Lung (tissue), 11 donors: ENCODE measurements at regions not wholly inside any gene's neighbourhood (a gene's known extent, or its start where the extent isn't known, plus 50 kb on each side); places are given as distances from the start of the nearest gene placed in this dataset.
"Not testable (repeated sequence)": the region's sequence is repeated elsewhere in the genome, so short reads cannot be mapped to it uniquely, and the experiment has no call there.

Experiments used
- ATAC-seq: fragments of 200-7000 bp; cut with Tn5 transposase; one replicate; pipeline ENCODE4 v1.9.1; 2020; ENCODE audit warnings: moderate number of reproducible peaks; ENCODE audit not compliant: insufficient read depth, low FRiP score
- DNase-seq, 3 donors: peaks; one replicate each; pipeline ENCODE4 v3.0.0-alpha.2; 2013 to 2017
- H3K27ac ChIP-seq, 2 donors: one replicate each; pipeline ENCODE4 v1.5.1; 2013; ENCODE audit warnings: mild to moderate bottlenecking in 2 of 2, moderate library complexity in 2 of 2, control low read depth in 1 of 2, inconsistent platforms in 1 of 2, low read depth in 1 of 2, low read length in 1 of 2
- H3K27me3 ChIP-seq, 3 donors: one replicate each; pipeline ENCODE4 v1.5.1; 2013; ENCODE audit warnings: low read length in 2 of 3; ENCODE audit not compliant: control insufficient read depth in 3 of 3, insufficient read depth in 3 of 3
- H3K36me3 ChIP-seq, 4 donors: one replicate each; pipeline ENCODE4 v1.5.1; 2013; ENCODE audit warnings: low read length in 4 of 4, mild to moderate bottlenecking in 1 of 4, moderate library complexity in 1 of 4; ENCODE audit not compliant: control insufficient read depth in 4 of 4, insufficient read depth in 4 of 4
- H3K4me1 ChIP-seq, 5 donors: one replicate each; pipeline ENCODE4 v1.5.1; 2013; ENCODE audit warnings: low read length in 5 of 5, mild to moderate bottlenecking in 2 of 5, moderate library complexity in 1 of 5; ENCODE audit not compliant: control insufficient read depth in 5 of 5, insufficient read depth in 5 of 5
- H3K4me3 ChIP-seq: one replicate; pipeline ENCODE4 v1.5.1; 2013; ENCODE audit warnings: mild to moderate bottlenecking, control low read depth, moderate library complexity
- H3K9ac ChIP-seq, 2 donors: one replicate each; pipeline ENCODE4 v1.5.1; 2013; ENCODE audit warnings: low read length in 2 of 2, control low read depth in 1 of 2; ENCODE audit not compliant: insufficient read depth in 1 of 2
- H3K9me3 ChIP-seq, 4 donors: one replicate each; pipeline ENCODE4 v1.5.1; 2013; ENCODE audit warnings: low read length in 3 of 4, mild to moderate bottlenecking in 1 of 4, moderate library complexity in 1 of 4; ENCODE audit not compliant: control insufficient read depth in 4 of 4, insufficient read depth in 3 of 4
- WGBS, 2 donors: extraction: QIAGEN DNeasy Blood & Tissue Kit; methylation state at CpG; one replicate each; pipeline ENCODE4 v1.1.7; 2013; 5-methylcytosine and 5-hydroxymethylcytosine counted together
- TF ChIP-seq, protein P1 (sequence below): IDR thresholded peaks from 2 replicates; pipeline ENCODE4 v1.5.1; 2012; ENCODE audit warnings: mild to moderate bottlenecking; ENCODE audit errors: control extremely low read depth, extremely low read depth
- donor health status: control.
- donor health status: control.
- donor health status: Bipolar disorder and iron deficiency.
- donor health status: healthy.
- donor health status: DM: yes; HTN: yes; CAD: no.

DNA sequence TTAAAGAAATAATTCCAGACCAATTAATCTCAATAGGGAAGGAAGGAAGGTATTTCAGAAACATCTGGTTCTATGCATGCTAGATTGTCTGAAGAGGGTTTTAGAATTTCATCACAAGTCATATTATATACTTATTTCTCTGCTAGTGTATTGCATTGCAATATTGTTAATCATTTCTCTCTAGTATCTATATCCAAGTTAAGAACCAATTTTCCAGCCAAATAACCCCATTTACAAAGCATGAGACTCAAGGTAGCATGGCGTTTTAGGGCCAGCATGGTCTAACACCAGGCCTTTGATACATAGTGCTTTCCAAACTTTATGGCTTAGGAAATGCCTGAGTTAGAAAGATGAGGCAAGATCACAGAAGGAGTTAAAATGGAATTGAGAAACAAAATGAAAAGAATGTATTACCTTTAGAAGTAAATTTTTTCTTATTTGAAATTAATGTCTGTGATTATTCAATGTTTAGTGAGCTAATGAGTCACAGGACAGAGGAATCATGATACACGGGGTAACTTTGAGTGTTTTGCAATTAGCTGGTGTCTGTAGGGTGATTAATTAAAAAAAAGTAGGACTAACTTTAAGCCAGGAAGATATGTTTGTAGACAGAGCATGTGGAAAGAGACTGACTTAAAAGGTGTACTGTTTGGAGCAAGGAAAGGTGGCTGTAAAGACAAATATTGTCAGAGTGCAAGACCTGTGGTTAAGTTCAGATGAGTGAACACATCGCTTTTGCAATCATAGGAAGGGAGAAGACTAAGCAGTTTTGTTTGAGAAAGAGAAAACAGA is 1006.2 kb upstream of the CITED2 start:
- DNase-seq (no peak), ATAC-seq (no peak)
- H3K4me3 ChIP-seq = no peak overlapping the region
- no peaks in the 10 kb centered on the region for H3K27me3 ChIP-seq
- 51 to 65% methylated on average over 3 of the region's 3 CpGs for WGBS, 2 donors
- H3K4me1 ChIP-seq = no peaks in the 10 kb centered on the region
- no peak overlapping the region for H3K9ac ChIP-seq
- TF ChIP-seq, protein P1, sequence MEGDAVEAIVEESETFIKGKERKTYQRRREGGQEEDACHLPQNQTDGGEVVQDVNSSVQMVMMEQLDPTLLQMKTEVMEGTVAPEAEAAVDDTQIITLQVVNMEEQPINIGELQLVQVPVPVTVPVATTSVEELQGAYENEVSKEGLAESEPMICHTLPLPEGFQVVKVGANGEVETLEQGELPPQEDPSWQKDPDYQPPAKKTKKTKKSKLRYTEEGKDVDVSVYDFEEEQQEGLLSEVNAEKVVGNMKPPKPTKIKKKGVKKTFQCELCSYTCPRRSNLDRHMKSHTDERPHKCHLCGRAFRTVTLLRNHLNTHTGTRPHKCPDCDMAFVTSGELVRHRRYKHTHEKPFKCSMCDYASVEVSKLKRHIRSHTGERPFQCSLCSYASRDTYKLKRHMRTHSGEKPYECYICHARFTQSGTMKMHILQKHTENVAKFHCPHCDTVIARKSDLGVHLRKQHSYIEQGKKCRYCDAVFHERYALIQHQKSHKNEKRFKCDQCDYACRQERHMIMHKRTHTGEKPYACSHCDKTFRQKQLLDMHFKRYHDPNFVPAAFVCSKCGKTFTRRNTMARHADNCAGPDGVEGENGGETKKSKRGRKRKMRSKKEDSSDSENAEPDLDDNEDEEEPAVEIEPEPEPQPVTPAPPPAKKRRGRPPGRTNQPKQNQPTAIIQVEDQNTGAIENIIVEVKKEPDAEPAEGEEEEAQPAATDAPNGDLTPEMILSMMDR = no peak
- H3K27ac ChIP-seq = no peak overlapping the region
- peaks cover 0 to 6% (median 1%) of the 10 kb centered on the region in 4 donors for H3K9me3 ChIP-seq
- no peaks in the 10 kb centered on the region for H3K36me3 ChIP-seq

DNA sequence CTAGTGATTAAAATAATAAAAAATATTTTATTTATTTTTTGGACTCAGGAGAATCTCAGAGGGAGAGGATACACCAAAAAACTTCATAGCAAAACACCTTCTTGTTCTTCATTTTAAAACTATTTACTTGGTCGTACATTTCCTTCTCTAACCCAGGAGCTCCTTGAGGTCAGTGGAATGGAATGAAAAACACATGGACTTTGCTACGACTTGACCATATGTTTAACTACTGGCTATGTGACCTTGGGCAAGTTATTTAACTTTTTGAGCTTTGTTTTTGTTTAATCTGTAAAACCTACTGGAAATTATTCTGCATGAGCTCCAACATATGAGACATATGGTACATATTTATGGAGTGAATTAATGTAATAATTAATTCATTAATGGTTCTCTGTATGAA is 1005.5 kb upstream of the CITED2 start:
- no peaks in the 10 kb centered on the region for H3K27me3 ChIP-seq
- no peak overlapping the region for H3K27ac ChIP-seq
- no peak overlapping the region for H3K4me3 ChIP-seq
- no peak overlapping the region for H3K9ac ChIP-seq
- H3K4me1 ChIP-seq = no peaks in the 10 kb centered on the region
- TF ChIP-seq, protein P1 = no peak
- WGBS, 2 donors = 82 to 88% methylated on average over 2 of the region's 2 CpGs
- peaks cover 0 to 2% (median under 1%) of the 10 kb centered on the region in 4 donors for H3K9me3 ChIP-seq
- DNase-seq = no peak
- no peak for ATAC-seq
- no peaks in the 10 kb centered on the region for H3K36me3 ChIP-seq

DNA sequence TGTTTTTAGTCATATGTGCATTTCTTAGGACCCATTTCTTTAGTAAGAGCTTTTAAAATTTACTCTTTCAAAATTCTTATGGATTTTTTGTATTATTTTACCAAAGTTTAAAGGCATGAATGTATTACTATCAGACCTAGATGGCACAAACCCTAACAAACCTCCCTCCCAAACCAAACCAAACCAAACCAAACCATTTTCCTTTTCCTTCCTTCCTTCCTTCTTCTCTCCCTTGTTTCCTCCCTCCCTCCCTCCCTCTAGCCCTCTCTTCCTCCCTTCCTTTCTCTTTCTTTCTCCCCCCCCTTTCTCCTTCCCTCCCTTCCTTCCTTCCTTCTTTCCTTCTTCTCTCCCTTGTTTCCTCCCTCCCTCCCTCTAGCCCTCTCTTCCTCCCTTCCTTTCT is 1001.8 kb upstream of the CITED2 start:
- H3K9me3 ChIP-seq = no peaks in the 10 kb centered on the region
- ATAC-seq = no peak
- H3K36me3 ChIP-seq = no peaks in the 10 kb centered on the region
- no peak overlapping the region for H3K9ac ChIP-seq
- H3K4me1 ChIP-seq = peaks cover 0 to 3% (median 0%) of the 10 kb centered on the region in 5 donors
- H3K27ac ChIP-seq = no peak overlapping the region
- no peak for DNase-seq
- H3K4me3 ChIP-seq = no peak overlapping the region
- H3K27me3 ChIP-seq = no peaks in the 10 kb centered on the region
- TF ChIP-seq, protein P1 = no peak

DNA sequence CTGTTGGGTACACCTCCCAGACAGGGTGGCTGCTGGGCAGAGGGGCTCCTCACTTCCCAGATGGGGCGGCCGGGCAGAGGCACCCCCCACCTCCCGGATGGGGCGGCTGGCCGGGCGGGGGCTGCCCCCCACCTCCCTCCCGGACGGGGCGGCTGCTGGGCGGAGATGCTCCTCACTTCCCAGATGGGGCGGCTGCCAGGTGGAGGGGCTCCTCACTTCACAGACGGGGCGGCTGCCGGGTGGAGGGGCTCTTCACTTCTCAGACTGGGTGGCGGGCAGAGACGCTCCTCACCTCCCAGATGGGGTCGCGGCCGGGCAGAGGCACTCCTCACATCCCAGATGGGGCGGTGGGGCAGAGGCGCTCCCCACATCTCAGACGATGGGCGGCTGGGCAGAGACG is 999.3 kb upstream of the CITED2 start:
- not testable (repeated sequence) for H3K9me3 ChIP-seq, H3K36me3 ChIP-seq, H3K9ac ChIP-seq, ATAC-seq, DNase-seq, H3K4me3 ChIP-seq, H3K4me1 ChIP-seq, H3K27me3 ChIP-seq, H3K27ac ChIP-seq
- 96 to 97% methylated on average over 16 to 24 of the region's 24 CpGs for WGBS, 2 donors
